ENCODE measurements at regions not wholly inside any gene's neighbourhood (a gene's known extent, or its start where the extent isn't known, plus 50 kb on each side); places are given as distances from the start of the nearest gene placed in this dataset.

- H3K36me3 ChIP-seq: no peaks in the 10 kb centered on the region
- no peak overlapping the region for H3K4me3 ChIP-seq
- H3K27me3 ChIP-seq: no peaks in the 10 kb centered on the region
- no peak overlapping the region for H3K27ac ChIP-seq
- no peaks in the 10 kb centered on the region for H4K20me1 ChIP-seq
- no peak for TF ChIP-seq Cebpa-rat (IDR thresholded peaks at IDR 0.05)
- H3K4me1 ChIP-seq: peaks cover 0 to 8% (median 0%) of the 10 kb centered on the region in 10 experiments; a peak in 2 of 20 replicates
- no peak overlapping the region for H3K4me2 ChIP-seq
- H3K9ac ChIP-seq: no peak overlapping the region
- H3K9me3 ChIP-seq (replicated peaks in 1 of 11): peaks cover 0 to 31% (median 7%) of the 10 kb centered on the region in 11 experiments; a peak in 9 of 22 replicates
These were observed 133.8 kb upstream of the PKDCC start for GRCh38 chr2:41913921-41914609.

- H4K20me1 ChIP-seq: no peaks in the 10 kb centered on the region
- H3K36me3 ChIP-seq: no peaks in the 10 kb centered on the region
- H3K27ac ChIP-seq: no peak overlapping the region
- H3K9ac ChIP-seq: no peak overlapping the region
- no peak for TF ChIP-seq Cebpa-rat (IDR thresholded peaks at IDR 0.05)
- no peak overlapping the region for H3K4me2 ChIP-seq
- peaks cover 0 to 31% (median 7%) of the 10 kb centered on the region in 11 experiments; a peak in 10 of 22 replicates for H3K9me3 ChIP-seq (replicated peaks in 1 of 11)
- no peaks in the 10 kb centered on the region for H3K4me1 ChIP-seq
- no peak overlapping the region for H3K4me3 ChIP-seq
- H3K27me3 ChIP-seq: no peaks in the 10 kb centered on the region
These were observed 132.9 kb upstream of the PKDCC start for GRCh38 chr2:41914936-41915335.

GRCh38 chr2:41916177-41916576 is 131.6 kb upstream of the PKDCC start:
- H3K9me3 ChIP-seq (replicated peaks in 1 of 11): peaks cover 0 to 31% (median 7%) of the 10 kb centered on the region in 11 experiments; a peak in 10 of 22 replicates
- no peak for TF ChIP-seq Cebpa-rat (IDR thresholded peaks at IDR 0.05)
- no peaks in the 10 kb centered on the region for H3K36me3 ChIP-seq
- H3K9ac ChIP-seq: no peak overlapping the region
- no peak overlapping the region for H3K27ac ChIP-seq
- H3K4me1 ChIP-seq: no peaks in the 10 kb centered on the region
- H3K4me2 ChIP-seq: no peak overlapping the region
- no peaks in the 10 kb centered on the region for H4K20me1 ChIP-seq
- no peak overlapping the region for H3K4me3 ChIP-seq
- no peaks in the 10 kb centered on the region for H3K27me3 ChIP-seq

GRCh38 chr2:41917587-41917986 is 130.2 kb upstream of the PKDCC start:
- H3K9ac ChIP-seq: no peak overlapping the region
- H3K36me3 ChIP-seq: no peaks in the 10 kb centered on the region
- H3K4me1 ChIP-seq: no peaks in the 10 kb centered on the region
- H3K4me3 ChIP-seq: no peak overlapping the region
- no peaks in the 10 kb centered on the region for H4K20me1 ChIP-seq
- H3K27ac ChIP-seq: no peak overlapping the region
- no peaks in the 10 kb centered on the region for H3K27me3 ChIP-seq
- H3K9me3 ChIP-seq (replicated peaks in 1 of 11): peaks cover 0 to 31% (median 7%) of the 10 kb centered on the region in 11 experiments; a peak in 10 of 22 replicates
- TF ChIP-seq Cebpa-rat (IDR thresholded peaks at IDR 0.05): no peak
- no peak overlapping the region for H3K4me2 ChIP-seq

- H3K27me3 ChIP-seq: no peaks in the 10 kb centered on the region
- H3K4me3 ChIP-seq: no peak overlapping the region
- no peak overlapping the region for H3K9ac ChIP-seq
- no peaks in the 10 kb centered on the region for H4K20me1 ChIP-seq
- H3K4me2 ChIP-seq: no peak overlapping the region
- TF ChIP-seq Cebpa-rat (IDR thresholded peaks at IDR 0.05): no peak
- no peak overlapping the region for H3K27ac ChIP-seq
- H3K4me1 ChIP-seq: no peaks in the 10 kb centered on the region
- H3K36me3 ChIP-seq: no peaks in the 10 kb centered on the region
- peaks cover 0 to 16% (median 3%) of the 10 kb centered on the region in 11 experiments; a peak in 9 of 22 replicates for H3K9me3 ChIP-seq (replicated peaks in 1 of 11)
These were observed 128.7 kb upstream of the PKDCC start for GRCh38 chr2:41919135-41919534.

- H3K4me2 ChIP-seq: no peak overlapping the region
- H4K20me1 ChIP-seq: no peaks in the 10 kb centered on the region
- no peaks in the 10 kb centered on the region for H3K4me1 ChIP-seq
- H3K4me3 ChIP-seq: no peak overlapping the region
- H3K27me3 ChIP-seq: no peaks in the 10 kb centered on the region
- H3K36me3 ChIP-seq: peaks cover 0 to 2% (median 0%) of the 10 kb centered on the region in 11 experiments; a peak in 1 of 22 replicates
- TF ChIP-seq Cebpa-rat (IDR thresholded peaks at IDR 0.05): no peak
- no peak overlapping the region for H3K27ac ChIP-seq
- no peak overlapping the region for H3K9ac ChIP-seq
- peaks cover 5 to 15% (median 7%) of the 10 kb centered on the region in 11 experiments; a peak in 21 of 22 replicates for H3K9me3 ChIP-seq (replicated peaks in 1 of 11)
These were observed 127.6 kb upstream of the PKDCC start for GRCh38 chr2:41920181-41920580.

GRCh38 chr2:41920812-41921211 is 127.0 kb upstream of the PKDCC start:
- Histone ChIP-seq H3K36me3 (peaks cover 0 to 5% (median 0%) of the 10 kb centered on the region in 11 experiments; a peak in 1 of 22 replicates), H3K4me2 (no peak overlapping the region), H3K4me1 (no peaks in the 10 kb centered on the region), H4K20me1 (no peaks in the 10 kb centered on the region), H3K27me3 (no peaks in the 10 kb centered on the region), H3K27ac (no peak overlapping the region), H3K9ac (no peak overlapping the region), H3K4me3 (no peak overlapping the region), H3K9me3 (replicated peaks in 1 of 11) (peaks cover 12 to 16% (median 13%) of the 10 kb centered on the region in 11 experiments; a peak in 21 of 22 replicates)
- no peak for TF ChIP-seq Cebpa-rat (IDR thresholded peaks at IDR 0.05)

- H3K4me2 ChIP-seq: no peak overlapping the region
These were observed 125.6 kb upstream of the PKDCC start for GRCh38 chr2:41922177-41922576.

GRCh38 chr2:41923156-41923786 is 124.5 kb upstream of the PKDCC start:
- Histone ChIP-seq H3K27ac (no peak overlapping the region), H3K9ac (no peak overlapping the region), H3K4me1 (no peaks in the 10 kb centered on the region), H4K20me1 (no peaks in the 10 kb centered on the region), H3K36me3 (peaks cover 0 to 5% (median 0%) of the 10 kb centered on the region in 11 experiments; a peak in 1 of 22 replicates), H3K27me3 (no peaks in the 10 kb centered on the region), H3K4me3 (no peak overlapping the region), H3K9me3 (replicated peaks in 1 of 11) (peaks cover 13 to 26% (median 18%) of the 10 kb centered on the region in 11 experiments; a peak in 21 of 22 replicates), H3K4me2 (no peak overlapping the region)
- no peak for TF ChIP-seq Cebpa-rat (IDR thresholded peaks at IDR 0.05)

More at GRCh38 chr2:41922177-41922576, 125.6 kb upstream of the PKDCC start:
- peaks cover 0 to 5% (median 0%) of the 10 kb centered on the region in 11 experiments; a peak in 1 of 22 replicates for H3K36me3 ChIP-seq
- H3K9ac ChIP-seq: no peak overlapping the region
- H4K20me1 ChIP-seq: no peaks in the 10 kb centered on the region
- no peak overlapping the region for H3K4me3 ChIP-seq
- no peaks in the 10 kb centered on the region for H3K27me3 ChIP-seq
- no peak for TF ChIP-seq Cebpa-rat (IDR thresholded peaks at IDR 0.05)
- H3K4me1 ChIP-seq: no peaks in the 10 kb centered on the region
- peaks cover 13 to 26% (median 18%) of the 10 kb centered on the region in 11 experiments; a peak in 21 of 22 replicates for H3K9me3 ChIP-seq (replicated peaks in 1 of 11)
- no peak overlapping the region for H3K27ac ChIP-seq
